Bone marrow (tissue), 2 donors: ENCODE measurements at regions not wholly inside any gene's neighbourhood (a gene's known extent, or its start where the extent isn't known, plus 50 kb on each side); places are given as distances from the start of the nearest gene placed in this dataset.

Source experiments
- DNase-seq, 2 donors: peaks; one replicate each; lab custom pipeline; 2025; lab: John Stamatoyannopoulos, UW

- DNase-seq: no peak
Observed at GRCh38 chr6:96465321-96465903, 56.2 kb upstream of the UFL1 start.

DNA sequence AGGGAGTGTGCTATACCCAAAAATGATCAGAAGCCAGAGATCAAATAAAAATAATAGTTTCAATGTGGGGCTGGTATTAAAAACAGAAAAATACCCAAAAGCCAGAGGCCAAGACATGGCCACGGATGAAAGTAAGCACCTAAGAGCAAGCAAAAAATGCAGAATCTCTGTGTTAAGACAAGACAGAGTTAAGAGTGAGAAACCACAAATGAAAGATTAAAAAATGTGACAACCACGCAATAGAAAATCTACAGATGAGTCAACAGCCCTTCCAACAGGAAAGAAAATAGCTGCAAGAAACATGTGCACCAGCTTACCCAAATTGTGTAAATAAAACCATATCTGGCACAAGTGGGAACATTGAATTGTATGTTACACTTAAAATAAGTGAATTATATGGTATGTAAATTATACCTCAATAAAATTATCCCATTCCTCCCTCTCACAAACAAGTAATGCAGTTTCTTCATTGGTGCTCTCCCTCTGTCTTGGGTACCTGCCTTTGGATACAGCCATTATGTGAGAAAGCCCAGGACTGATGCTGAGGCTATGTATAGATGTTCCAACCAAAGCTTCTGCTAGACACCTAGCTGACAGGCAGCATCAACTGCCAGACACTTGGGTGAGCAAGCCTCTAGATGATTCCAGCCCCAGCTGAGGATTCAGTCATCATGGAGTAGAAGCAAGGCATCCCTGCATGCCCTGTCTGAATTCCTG lies 55.3 kb upstream of the UFL1 start:
- DNase-seq: no peak

DNA sequence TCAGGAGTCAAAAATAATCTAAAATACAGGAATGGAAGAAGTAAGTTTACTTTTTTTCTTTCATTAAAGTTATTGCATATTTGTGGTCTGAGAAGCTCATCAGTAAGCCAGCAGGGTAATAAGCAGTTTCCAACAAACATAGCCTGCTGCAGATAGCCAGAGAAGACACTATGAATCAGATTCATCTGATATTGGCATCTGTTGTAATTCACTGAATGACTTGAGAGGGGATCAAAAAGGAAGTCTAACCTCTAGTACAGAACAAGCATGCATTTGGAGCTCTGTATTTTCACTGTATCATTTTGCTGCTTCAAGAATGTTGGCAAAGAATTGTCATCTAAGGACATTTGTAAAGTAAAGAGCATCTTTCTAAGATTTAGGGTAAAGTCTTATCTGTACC lies 53.8 kb upstream of the UFL1 start:
- no peak for DNase-seq

DNA sequence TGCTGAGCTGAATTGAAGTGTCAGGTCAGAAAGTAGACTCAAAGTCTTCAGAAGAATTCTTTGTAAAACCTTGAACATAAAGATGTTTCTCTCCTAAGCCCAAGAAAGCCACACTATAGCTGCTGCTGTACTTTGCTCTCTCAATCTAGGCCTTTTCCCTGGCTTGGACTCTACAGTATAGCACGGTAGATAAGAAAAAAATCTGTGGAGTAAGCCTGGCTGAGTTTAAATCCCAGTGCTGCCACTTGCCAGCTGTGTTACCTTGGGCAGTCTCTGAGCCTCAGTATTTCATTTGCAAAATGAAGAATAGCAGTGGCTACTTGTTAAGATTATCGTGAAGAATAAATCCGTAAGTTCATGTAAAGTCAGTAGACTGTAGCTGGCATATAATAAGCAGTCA lies 53.3 kb upstream of the UFL1 start:
- no peak for DNase-seq

GRCh38 chr6:96468681-96469224 lies 52.9 kb upstream of the UFL1 start:
- DNase-seq: peak in 1 of 2 donors; percentile 27

DNA sequence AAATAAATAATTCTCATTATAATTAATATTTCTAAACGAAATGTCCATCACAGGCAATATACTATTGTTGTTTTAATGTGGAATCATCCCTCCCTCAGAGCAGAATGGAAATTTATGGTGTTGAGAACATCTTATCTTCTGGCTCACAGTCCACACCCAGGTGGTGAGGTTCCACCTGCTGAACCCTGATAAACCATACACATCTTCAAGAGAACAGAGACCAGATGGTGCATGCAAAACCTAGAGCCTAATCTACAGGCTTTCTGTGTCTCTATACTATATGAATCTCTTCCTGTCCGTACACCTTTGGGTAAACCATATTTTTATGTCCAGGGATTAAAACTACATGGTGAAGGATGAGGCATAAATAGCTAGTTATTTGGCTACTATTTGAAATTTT lies 52.3 kb upstream of the UFL1 start:
- no peak for DNase-seq

- DNase-seq: no peak
Observed at GRCh38 chr6:96470296-96470695, 51.3 kb upstream of the UFL1 start.
